HEK293T (cell line): ENCODE measurements at regions not wholly inside any gene's neighbourhood (a gene's known extent, or its start where the extent isn't known, plus 50 kb on each side); places are given as distances from the start of the nearest gene placed in this dataset.

ENCODE experiments used
- CTBP1 ChIP-seq: fragments of 450-650 bp; IDR thresholded peaks from 2 replicates; pipeline ENCODE4 v1.6.1; 2016; ENCODE audit warnings: borderline replicate concordance
- PKNOX1 ChIP-seq: fragments of 450-650 bp; IDR thresholded peaks from 2 replicates; pipeline ENCODE4 v1.6.1; 2016
- ZNF384 ChIP-seq: fragments of 450-650 bp; IDR thresholded peaks from 2 replicates; pipeline ENCODE4 v1.6.1; 2016

GRCh38 chr21:24561291-24561690, 1046.0 kb downstream of the MRPL39 start:
- no peak for TF ChIP-seq ZNF384
- no peak for TF ChIP-seq CTBP1
- TF ChIP-seq PKNOX1 = no peak
